Breast epithelium (tissue), 3 donors: ENCODE measurements at regions not wholly inside any gene's neighbourhood (a gene's known extent, or its start where the extent isn't known, plus 50 kb on each side); places are given as distances from the start of the nearest gene placed in this dataset.

ENCODE experiments used
- CTCF ChIP-seq, 3 donors: fragments of 450-650 bp; IDR thresholded peaks; one replicate each; pipeline ENCODE4 v1.5.1; 2016 to 2017; ENCODE audit warnings: antibody characterized with exemption in 3 of 3, mild to moderate bottlenecking in 3 of 3, moderate library complexity in 3 of 3
- POLR2AphosphoS5 ChIP-seq, 3 donors: sonication (generic); formaldehyde crosslinking; IDR thresholded peaks; one replicate each; pipeline ENCODE4 v1.6.1; 2017; ENCODE audit warnings: antibody characterized with exemption in 3 of 3

DNA sequence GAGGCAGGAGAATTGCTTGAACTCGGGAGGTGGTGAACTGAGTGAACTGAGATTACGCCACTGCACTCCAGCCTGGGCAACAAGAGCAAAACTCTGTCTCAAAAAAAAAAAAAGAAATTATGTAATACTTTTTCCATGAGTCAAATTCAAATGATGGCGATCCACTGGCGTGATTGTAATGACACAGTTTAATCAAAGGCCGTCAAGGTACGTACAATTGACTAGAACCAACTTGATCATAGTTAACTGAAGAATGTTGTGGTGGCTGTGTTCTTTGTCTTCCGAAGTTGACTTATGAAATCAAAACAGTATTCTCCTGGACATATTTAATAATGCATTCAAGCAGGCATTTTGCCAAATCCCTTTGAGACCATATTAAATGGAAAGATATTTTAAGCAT lies 318.6 kb upstream of the FAT1 start:
- TF ChIP-seq CTCF (IDR thresholded peaks at IDR 0.05) (no peak), POLR2AphosphoS5 (IDR thresholded peaks at IDR 0.05) (no peak)
